H1 (cell line): ENCODE measurements at regions not wholly inside any gene's neighbourhood (a gene's known extent, or its start where the extent isn't known, plus 50 kb on each side); places are given as distances from the start of the nearest gene placed in this dataset.

Experiments used
- BCL11A ChIP-seq, 2 experiments: IDR thresholded peaks; one replicate each; pipeline ENCODE4 v1.6.1; 2011; ENCODE audit warnings: low read depth in 2 of 2, low read length in 2 of 2, mild to moderate bottlenecking in 2 of 2
- EP300 ChIP-seq, 2 experiments: IDR thresholded peaks; 1 replicate in 1 of 2; 2 replicates in 1 of 2; pipeline ENCODE4 v1.6.1; 2011 to 2012; ENCODE audit warnings: low read depth in 2 of 2, low read length in 2 of 2, mild to moderate bottlenecking in 2 of 2, borderline replicate concordance in 1 of 2, inconsistent platforms in 1 of 2, moderate library complexity in 1 of 2
- POLR2A ChIP-seq, 2 experiments: IDR thresholded peaks; 1 replicate in 1 of 2; 2 replicates in 1 of 2; pipeline ENCODE4 v1.6.1; 2011; ENCODE audit warnings: low read depth in 2 of 2, low read length in 2 of 2, mild to moderate bottlenecking in 2 of 2; ENCODE audit errors: control extremely low read depth in 1 of 2
- POLR2AphosphoS5 ChIP-seq: IDR thresholded peaks from 2 replicates; pipeline ENCODE4 v1.6.1; 2011; ENCODE audit warnings: low read depth, low read length
- TF ChIP-seq, protein P1 (sequence below): IDR thresholded peaks from 2 replicates; pipeline ENCODE4 v1.6.1; 2011; ENCODE audit warnings: low read length, improper control_type of control experiment
- TF ChIP-seq, protein P2 (sequence below), 3 experiments: IDR thresholded peaks; 1 replicate in 2 of 3; 2 replicates in 1 of 3; pipeline versions ENCODE4 v1.5.1 to v1.6.1; 2011; ENCODE audit warnings: low read length in 3 of 3, mild to moderate bottlenecking in 3 of 3, inconsistent platforms in 2 of 3, low read depth in 1 of 3, moderate library complexity in 1 of 3; ENCODE audit not compliant: insufficient read depth in 1 of 3; ENCODE audit errors: control extremely low read depth in 1 of 3
- TF ChIP-seq, protein P3 (sequence below): IDR thresholded peaks from 2 replicates; pipeline ENCODE4 v1.6.1; 2012; ENCODE audit warnings: low read length, inconsistent platforms

DNA sequence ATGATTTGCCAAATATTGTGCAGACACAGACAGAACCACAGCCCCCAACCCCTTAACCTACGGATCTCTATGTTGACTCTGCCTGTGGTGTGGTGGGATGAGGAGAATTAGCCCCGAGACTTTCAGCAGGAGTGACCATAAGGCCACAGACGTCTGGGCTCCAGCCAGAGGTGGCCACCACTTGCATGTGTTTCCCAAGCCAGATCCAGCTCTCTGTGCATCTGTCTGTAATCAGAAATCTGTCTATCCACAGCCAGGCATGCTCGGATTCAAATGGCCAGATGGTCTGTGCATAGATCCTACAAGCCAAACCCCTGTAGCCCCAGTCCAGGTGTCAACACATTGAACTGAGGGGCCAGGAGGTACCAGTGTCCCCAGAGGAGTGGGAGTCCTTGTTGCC is 140.6 kb downstream of the SYF2 start:
- TF ChIP-seq, protein P1, sequence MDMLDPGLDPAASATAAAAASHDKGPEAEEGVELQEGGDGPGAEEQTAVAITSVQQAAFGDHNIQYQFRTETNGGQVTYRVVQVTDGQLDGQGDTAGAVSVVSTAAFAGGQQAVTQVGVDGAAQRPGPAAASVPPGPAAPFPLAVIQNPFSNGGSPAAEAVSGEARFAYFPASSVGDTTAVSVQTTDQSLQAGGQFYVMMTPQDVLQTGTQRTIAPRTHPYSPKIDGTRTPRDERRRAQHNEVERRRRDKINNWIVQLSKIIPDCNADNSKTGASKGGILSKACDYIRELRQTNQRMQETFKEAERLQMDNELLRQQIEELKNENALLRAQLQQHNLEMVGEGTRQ: no peak
- TF ChIP-seq, protein P2, sequence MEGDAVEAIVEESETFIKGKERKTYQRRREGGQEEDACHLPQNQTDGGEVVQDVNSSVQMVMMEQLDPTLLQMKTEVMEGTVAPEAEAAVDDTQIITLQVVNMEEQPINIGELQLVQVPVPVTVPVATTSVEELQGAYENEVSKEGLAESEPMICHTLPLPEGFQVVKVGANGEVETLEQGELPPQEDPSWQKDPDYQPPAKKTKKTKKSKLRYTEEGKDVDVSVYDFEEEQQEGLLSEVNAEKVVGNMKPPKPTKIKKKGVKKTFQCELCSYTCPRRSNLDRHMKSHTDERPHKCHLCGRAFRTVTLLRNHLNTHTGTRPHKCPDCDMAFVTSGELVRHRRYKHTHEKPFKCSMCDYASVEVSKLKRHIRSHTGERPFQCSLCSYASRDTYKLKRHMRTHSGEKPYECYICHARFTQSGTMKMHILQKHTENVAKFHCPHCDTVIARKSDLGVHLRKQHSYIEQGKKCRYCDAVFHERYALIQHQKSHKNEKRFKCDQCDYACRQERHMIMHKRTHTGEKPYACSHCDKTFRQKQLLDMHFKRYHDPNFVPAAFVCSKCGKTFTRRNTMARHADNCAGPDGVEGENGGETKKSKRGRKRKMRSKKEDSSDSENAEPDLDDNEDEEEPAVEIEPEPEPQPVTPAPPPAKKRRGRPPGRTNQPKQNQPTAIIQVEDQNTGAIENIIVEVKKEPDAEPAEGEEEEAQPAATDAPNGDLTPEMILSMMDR (IDR thresholded peaks at IDR 0.05; ENCODE audit: control extremely low read depth in 1 of 3, insufficient read depth in 1 of 3, low read depth in 1 of 3, low read length in 3 of 3): no peak
- TF ChIP-seq EP300 (IDR thresholded peaks at IDR 0.05; ENCODE audit: borderline replicate concordance in 1 of 2, low read depth in 2 of 2, low read length in 2 of 2): no peak
- TF ChIP-seq BCL11A (IDR thresholded peaks at IDR 0.05; ENCODE audit: low read depth in 2 of 2, low read length in 2 of 2): no peak
- TF ChIP-seq, protein P3, sequence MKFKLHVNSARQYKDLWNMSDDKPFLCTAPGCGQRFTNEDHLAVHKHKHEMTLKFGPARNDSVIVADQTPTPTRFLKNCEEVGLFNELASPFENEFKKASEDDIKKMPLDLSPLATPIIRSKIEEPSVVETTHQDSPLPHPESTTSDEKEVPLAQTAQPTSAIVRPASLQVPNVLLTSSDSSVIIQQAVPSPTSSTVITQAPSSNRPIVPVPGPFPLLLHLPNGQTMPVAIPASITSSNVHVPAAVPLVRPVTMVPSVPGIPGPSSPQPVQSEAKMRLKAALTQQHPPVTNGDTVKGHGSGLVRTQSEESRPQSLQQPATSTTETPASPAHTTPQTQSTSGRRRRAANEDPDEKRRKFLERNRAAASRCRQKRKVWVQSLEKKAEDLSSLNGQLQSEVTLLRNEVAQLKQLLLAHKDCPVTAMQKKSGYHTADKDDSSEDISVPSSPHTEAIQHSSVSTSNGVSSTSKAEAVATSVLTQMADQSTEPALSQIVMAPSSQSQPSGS: no peak
- TF ChIP-seq POLR2A (IDR thresholded peaks at IDR 0.05; ENCODE audit: control extremely low read depth in 1 of 2, low read depth in 2 of 2, low read length in 2 of 2): no peak
- TF ChIP-seq POLR2AphosphoS5: no peak
